ENCODE measurements at regions not wholly inside any gene's neighbourhood (a gene's known extent, or its start where the extent isn't known, plus 50 kb on each side); places are given as distances from the start of the nearest gene placed in this dataset.

DNA sequence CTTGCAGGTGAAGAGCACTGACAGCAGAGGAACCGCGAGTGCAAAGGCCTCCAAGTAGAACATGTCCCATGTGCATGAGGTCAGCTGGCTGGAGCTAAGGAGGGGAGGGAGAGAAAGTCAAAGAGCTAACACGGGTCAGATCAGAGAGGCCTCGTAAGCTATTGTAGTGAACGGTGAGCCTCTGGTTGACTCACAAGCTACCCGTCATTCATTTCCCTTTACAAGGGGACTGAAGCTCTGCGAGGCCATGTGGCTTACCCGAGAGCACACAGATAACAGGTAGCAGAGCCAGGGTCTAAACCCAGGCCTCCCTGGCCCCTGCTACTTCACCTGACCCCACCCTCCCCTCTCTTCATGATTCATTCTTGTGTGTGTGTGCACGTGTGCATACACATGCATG is 152.7 kb upstream of the ADRA1B start:
- DNase-seq (ENCODE audit: insufficient read length, low spot score) (no peak), FAIRE-seq (no peak)
- TF ChIP-seq TAF1 (IDR thresholded peaks at IDR 0.05; ENCODE audit: low read depth, low read length) (no peak), POU2F2 (IDR thresholded peaks at IDR 0.05; ENCODE audit: low read depth, low read length) (no peak), POLR2A (IDR thresholded peaks at IDR 0.05; ENCODE audit: low read depth, low read length) (no peak), PAX5 (IDR thresholded peaks at IDR 0.05; ENCODE audit: insufficient read depth, low read length, severe bottlenecking) (no peak), POLR2AphosphoS5 (IDR thresholded peaks at IDR 0.05; ENCODE audit: low read depth, low read length) (no peak), SPI1 (IDR thresholded peaks at IDR 0.05; ENCODE audit: low read depth, low read length) (no peak)

DNA sequence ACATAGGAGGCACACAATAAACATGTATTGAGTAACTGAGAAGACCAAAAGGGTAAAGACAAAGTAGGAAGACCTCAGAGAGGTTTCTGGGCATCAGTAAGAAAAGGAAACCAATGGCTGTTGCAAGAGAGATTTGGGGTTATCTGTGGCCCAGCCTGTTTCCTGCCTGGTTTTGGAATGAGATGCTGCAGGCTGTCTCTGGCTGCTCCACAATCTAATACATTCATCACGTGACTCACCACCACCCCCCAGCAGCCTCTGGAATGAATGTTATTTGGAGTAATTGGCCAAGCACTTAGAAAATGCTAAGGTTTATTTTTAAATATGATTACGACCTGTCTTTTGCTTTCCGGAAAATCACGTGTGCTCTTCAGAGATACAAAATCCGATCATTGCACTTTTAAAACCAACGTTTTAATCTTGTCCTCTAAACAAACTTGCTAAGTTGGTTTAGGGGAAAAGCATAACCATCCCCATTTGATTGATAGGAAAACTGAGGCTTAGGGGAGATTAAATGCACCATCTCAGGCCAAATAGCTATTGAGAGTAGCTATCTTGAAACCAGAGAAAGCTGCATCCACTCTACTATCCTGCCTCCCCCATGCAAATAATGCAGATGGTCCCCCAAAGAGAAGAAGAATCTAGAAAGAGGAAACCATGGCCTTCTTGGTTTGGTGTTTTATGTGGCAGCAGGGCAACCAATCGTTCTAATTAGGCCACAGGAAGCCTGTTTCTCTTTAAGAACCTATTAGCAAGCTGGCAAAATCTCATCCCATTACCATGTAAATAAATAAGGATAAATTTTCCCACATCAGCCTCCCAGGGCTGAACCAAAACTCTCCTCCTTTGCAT is 151.8 kb upstream of the ADRA1B start:
- no peak for FAIRE-seq
- no peak for DNase-seq (ENCODE audit: insufficient read length, low spot score)
- no peak for TF ChIP-seq POU2F2 (IDR thresholded peaks at IDR 0.05; ENCODE audit: low read depth, low read length)
- no peak for TF ChIP-seq POLR2AphosphoS5 (IDR thresholded peaks at IDR 0.05; ENCODE audit: low read depth, low read length)
- TF ChIP-seq TAF1 (IDR thresholded peaks at IDR 0.05; ENCODE audit: low read depth, low read length) = no peak
- TF ChIP-seq PAX5 (IDR thresholded peaks at IDR 0.05; ENCODE audit: insufficient read depth, low read length, severe bottlenecking) = no peak
- no peak for TF ChIP-seq POLR2A (IDR thresholded peaks at IDR 0.05; ENCODE audit: low read depth, low read length)

DNA sequence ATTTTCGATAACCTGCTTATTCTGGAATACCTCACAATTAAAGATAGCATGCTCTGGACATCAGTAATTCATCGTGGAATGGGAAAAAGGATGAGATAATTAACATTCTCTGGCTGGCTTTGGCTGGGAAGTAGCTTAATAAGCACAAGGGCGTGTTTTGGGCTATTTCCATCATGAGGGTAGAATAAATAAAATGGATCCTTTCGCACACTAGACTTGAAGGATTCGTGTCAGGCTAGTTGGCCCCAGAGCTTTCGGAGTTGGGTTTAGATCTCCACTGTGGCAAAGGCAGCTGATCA is 151.2 kb upstream of the ADRA1B start:
- FAIRE-seq = no peak
- DNase-seq (ENCODE audit: insufficient read length, low spot score) = no peak
- TF ChIP-seq POU2F2 (IDR thresholded peaks at IDR 0.05; ENCODE audit: low read depth, low read length) (no peak), POLR2A (IDR thresholded peaks at IDR 0.05; ENCODE audit: low read depth, low read length) (no peak), SPI1 (IDR thresholded peaks at IDR 0.05; ENCODE audit: low read depth, low read length) (no peak), TAF1 (IDR thresholded peaks at IDR 0.05; ENCODE audit: low read depth, low read length) (no peak), PAX5 (IDR thresholded peaks at IDR 0.05; ENCODE audit: insufficient read depth, low read length, severe bottlenecking) (no peak), POLR2AphosphoS5 (IDR thresholded peaks at IDR 0.05; ENCODE audit: low read depth, low read length) (no peak)

DNA sequence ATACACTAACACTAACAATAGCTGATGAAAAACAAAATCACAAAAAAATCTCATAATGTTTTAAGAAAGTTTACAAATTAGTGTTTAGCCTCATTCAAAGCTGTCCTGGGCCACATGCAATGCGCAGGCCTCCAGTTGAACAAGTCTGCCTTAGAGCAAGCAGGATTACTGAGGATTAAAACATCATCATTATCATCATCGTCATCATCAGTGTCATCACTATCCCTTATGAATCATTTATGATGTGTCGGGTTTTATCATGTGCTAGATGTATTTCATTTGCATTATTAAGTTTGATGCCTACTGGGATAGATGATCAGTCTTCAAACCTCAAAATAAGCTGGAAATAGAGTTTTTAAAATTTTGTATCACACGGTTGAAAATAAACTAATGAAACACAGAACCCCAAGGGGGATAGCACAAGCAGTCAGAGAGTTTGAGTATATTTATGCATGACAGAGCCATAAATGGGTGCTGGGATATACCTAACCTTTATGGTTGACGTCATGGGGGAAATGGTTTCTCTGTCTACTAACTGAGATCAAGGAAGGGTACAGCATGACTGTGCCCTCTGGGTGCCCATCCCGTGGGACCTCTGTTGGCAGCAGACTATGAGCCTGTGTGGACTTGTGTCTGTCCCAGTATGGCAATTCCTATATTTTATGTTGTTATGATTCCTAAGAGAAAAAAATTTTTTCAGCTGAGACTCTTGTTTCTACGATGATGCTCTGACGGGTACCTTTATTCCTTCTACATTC is 150.3 kb upstream of the ADRA1B start:
- TF ChIP-seq TAF1 (IDR thresholded peaks at IDR 0.05; ENCODE audit: low read depth, low read length) (no peak), PAX5 (IDR thresholded peaks at IDR 0.05; ENCODE audit: insufficient read depth, low read length, severe bottlenecking) (no peak), POU2F2 (IDR thresholded peaks at IDR 0.05; ENCODE audit: low read depth, low read length) (no peak), SPI1 (IDR thresholded peaks at IDR 0.05; ENCODE audit: low read depth, low read length) (no peak), POLR2AphosphoS5 (IDR thresholded peaks at IDR 0.05; ENCODE audit: low read depth, low read length) (no peak), POLR2A (IDR thresholded peaks at IDR 0.05; ENCODE audit: low read depth, low read length) (no peak)
- no peak for DNase-seq (ENCODE audit: insufficient read length, low spot score)
- no peak for FAIRE-seq

DNA sequence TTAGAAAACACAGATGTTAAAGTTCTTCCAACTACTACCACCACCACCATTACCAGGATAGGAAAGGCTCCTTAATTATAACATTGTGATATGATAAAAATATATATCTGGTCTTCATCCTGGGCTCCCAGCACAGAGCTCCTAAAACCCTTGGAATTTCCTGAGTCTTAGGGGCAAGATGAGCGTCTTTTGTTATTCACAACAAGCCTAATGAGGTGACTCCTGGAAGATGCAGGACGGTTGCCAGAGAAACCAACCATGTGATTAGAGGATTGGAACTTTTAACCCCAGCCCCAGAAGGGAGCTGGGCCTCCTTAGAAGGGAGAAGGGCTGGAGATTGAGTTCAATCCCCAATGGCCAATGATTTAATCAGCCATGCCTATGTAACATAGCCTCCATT is 148.0 kb upstream of the ADRA1B start:
- DNase-seq (ENCODE audit: insufficient read length, low spot score) = no peak
- TF ChIP-seq PAX5 (IDR thresholded peaks at IDR 0.05; ENCODE audit: insufficient read depth, low read length, severe bottlenecking) (no peak), POU2F2 (IDR thresholded peaks at IDR 0.05; ENCODE audit: low read depth, low read length) (no peak), POLR2A (IDR thresholded peaks at IDR 0.05; ENCODE audit: low read depth, low read length) (no peak), TAF1 (IDR thresholded peaks at IDR 0.05; ENCODE audit: low read depth, low read length) (no peak), POLR2AphosphoS5 (IDR thresholded peaks at IDR 0.05; ENCODE audit: low read depth, low read length) (no peak), SPI1 (IDR thresholded peaks at IDR 0.05; ENCODE audit: low read depth, low read length) (no peak)
- FAIRE-seq = no peak

DNA sequence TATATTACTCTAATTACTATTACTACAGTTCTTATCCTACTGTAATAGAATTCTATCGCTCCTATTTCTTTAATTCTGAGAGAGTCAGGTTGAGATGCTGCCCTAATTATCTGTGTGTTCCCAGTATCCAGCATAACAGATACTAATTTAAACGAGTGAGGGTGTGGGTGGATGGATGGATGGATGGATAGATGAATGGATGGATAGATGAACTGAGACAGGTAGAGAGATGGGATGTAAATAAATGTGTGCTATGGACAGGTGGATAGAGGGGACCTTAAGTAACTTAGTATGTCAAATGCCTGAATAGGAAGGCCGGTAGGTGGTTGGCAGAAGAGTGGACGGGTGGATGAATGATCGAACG is 143.6 kb upstream of the ADRA1B start:
- TF ChIP-seq SPI1 (IDR thresholded peaks at IDR 0.05; ENCODE audit: low read depth, low read length) = no peak
- TF ChIP-seq POLR2A (IDR thresholded peaks at IDR 0.05; ENCODE audit: low read depth, low read length) = no peak
- no peak for TF ChIP-seq POLR2AphosphoS5 (IDR thresholded peaks at IDR 0.05; ENCODE audit: low read depth, low read length)
- no peak for TF ChIP-seq TAF1 (IDR thresholded peaks at IDR 0.05; ENCODE audit: low read depth, low read length)
- TF ChIP-seq POU2F2 (IDR thresholded peaks at IDR 0.05; ENCODE audit: low read depth, low read length) = no peak
- no peak for TF ChIP-seq PAX5 (IDR thresholded peaks at IDR 0.05; ENCODE audit: insufficient read depth, low read length, severe bottlenecking)
- DNase-seq (ENCODE audit: insufficient read length, low spot score) = no peak
- FAIRE-seq = no peak

DNA sequence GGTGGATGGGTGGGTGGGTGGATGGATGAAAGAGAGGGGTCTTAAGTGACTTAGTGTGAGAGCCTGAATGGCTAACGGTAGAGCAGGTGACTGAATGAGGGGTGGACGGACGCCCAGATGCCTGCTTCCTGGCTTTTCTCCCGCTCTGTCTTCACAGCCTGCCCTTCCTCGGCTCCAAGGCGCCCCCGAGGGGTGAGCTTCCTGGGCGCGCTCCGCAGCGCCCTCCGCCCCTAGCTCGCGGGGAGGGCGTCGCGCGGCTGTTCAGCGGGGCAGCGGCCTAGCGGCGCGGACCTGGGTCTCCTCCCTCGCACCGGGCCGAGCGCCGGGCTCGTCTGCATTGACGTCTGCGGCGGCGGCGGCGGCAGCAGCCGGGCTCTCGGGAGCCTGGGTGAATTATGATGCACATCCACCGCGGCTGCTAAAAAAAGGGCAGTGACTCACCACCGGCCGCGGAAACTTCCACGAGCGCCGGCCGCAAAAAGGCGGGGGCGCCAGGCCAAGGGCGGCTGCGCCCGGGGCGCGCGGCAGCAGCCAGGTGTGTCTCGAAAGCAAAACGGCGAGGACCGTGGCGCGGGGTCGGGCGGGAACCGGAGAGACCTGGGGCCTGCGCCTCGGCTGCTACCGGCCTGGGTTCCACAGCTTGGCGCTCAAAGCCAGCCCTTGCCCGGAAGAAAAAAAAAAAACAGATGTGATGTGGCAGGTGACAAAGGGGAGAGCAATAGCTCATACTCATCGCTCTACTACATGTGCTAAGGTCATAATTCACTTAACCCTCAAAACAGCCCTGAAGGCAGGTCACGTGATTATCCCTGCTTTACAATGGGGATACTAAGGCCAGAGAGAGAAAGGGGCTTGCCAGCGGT is 143.0 kb upstream of the ADRA1B start:
- DNase-seq (ENCODE audit: insufficient read length, low spot score) (peak; percentile 59), FAIRE-seq (peak; percentile 59)
- TF ChIP-seq TAF1 (IDR thresholded peaks at IDR 0.05; ENCODE audit: low read depth, low read length) (no peak), PAX5 (IDR thresholded peaks at IDR 0.05; ENCODE audit: insufficient read depth, low read length, severe bottlenecking) (peak; percentile 58)

DNA sequence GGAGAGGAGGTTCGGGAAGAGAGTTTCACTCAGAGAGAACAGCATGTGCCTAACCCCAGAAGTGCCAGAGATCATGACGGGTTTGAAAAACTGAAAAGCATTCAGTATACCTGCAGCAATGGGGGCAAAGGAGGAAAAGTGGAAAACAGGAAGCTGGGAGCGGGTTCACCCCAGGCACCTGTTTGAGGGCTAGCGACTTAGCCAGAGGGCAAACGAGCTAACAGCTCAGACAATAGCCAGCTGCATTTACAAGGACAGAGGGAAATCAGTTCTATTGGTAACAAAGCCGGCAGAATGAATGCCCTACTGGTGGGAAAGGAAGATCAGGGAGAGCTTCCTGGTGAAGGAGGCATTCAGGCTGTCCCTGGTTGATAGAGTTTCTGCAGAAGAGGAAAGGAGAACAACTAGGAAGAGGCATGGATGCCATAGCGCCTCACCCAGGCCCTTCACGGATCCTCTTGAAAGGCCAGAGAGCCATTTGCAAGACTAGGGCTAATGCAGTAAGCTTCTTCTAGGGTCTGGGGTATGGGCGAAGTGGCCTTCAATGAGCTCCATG is 141.7 kb upstream of the ADRA1B start:
- FAIRE-seq = no peak
- TF ChIP-seq POLR2A (IDR thresholded peaks at IDR 0.05; ENCODE audit: low read depth, low read length) (no peak), POLR2AphosphoS5 (IDR thresholded peaks at IDR 0.05; ENCODE audit: low read depth, low read length) (no peak), TAF1 (IDR thresholded peaks at IDR 0.05; ENCODE audit: low read depth, low read length) (no peak), POU2F2 (IDR thresholded peaks at IDR 0.05; ENCODE audit: low read depth, low read length) (no peak), SPI1 (IDR thresholded peaks at IDR 0.05; ENCODE audit: low read depth, low read length) (no peak), PAX5 (IDR thresholded peaks at IDR 0.05; ENCODE audit: insufficient read depth, low read length, severe bottlenecking) (no peak)

DNA sequence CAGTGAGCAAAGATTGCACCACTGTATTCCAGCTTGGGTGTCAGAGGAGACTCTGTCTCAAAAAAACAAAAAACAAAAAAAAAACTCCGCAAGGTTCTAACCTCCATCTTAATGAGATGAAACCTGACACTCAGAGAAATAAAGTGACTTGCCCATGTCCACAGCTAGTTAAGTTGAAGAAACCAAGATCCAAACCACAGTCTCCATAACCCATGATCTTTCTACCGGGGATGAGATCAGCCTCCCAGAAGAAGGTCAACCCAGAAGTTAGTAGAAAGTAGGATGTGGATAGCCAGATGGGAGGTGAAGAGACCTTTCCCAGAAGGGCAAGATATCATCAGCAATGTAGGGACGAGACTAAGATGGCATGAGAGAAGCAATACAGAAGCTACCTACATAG is 140.4 kb upstream of the ADRA1B start:
- FAIRE-seq = no peak
- no peak for TF ChIP-seq SPI1 (IDR thresholded peaks at IDR 0.05; ENCODE audit: low read depth, low read length)
- no peak for TF ChIP-seq POLR2AphosphoS5 (IDR thresholded peaks at IDR 0.05; ENCODE audit: low read depth, low read length)
- TF ChIP-seq POLR2A (IDR thresholded peaks at IDR 0.05; ENCODE audit: low read depth, low read length) = no peak
- TF ChIP-seq POU2F2 (IDR thresholded peaks at IDR 0.05; ENCODE audit: low read depth, low read length) = no peak
- TF ChIP-seq TAF1 (IDR thresholded peaks at IDR 0.05; ENCODE audit: low read depth, low read length) = no peak
- TF ChIP-seq PAX5 (IDR thresholded peaks at IDR 0.05; ENCODE audit: insufficient read depth, low read length, severe bottlenecking) = no peak
- no peak for DNase-seq (ENCODE audit: insufficient read length, low spot score)

More for the DNA sequence above, 141.7 kb upstream of the ADRA1B start:
- DNase-seq (ENCODE audit: insufficient read length, low spot score) = no peak
